Cardiac fibroblast (primary cell): ENCODE measurements at regions not wholly inside any gene's neighbourhood (a gene's known extent, or its start where the extent isn't known, plus 50 kb on each side); places are given as distances from the start of the nearest gene placed in this dataset.

Experiments used
- DNase-seq, 2 donors: peaks; one replicate each; pipeline versions ENCODE4 v3.0.0 to v3.0.0-alpha.2; 2010; ENCODE audit warnings: low read depth in 2 of 2
- H3K4me3 ChIP-seq, 2 donors: replicated peaks in 1 of 2; 1 replicate in 1 of 2; 2 replicates in 1 of 2; pipeline ENCODE4 v1.5.1; 2011; ENCODE audit warnings: low read depth in 2 of 2, low read length in 2 of 2, mild to moderate bottlenecking in 2 of 2, moderate library complexity in 1 of 2
- CTCF ChIP-seq: IDR thresholded peaks from one replicate; pipeline ENCODE4 v1.5.1; 2011; ENCODE audit warnings: low read depth, mild to moderate bottlenecking, low read length, inconsistent platforms

GRCh38 chr20:60700728-60701127 lies 551.3 kb upstream of the CDH4 start:
- no peak for TF ChIP-seq CTCF
- no peak overlapping the region for H3K4me3 ChIP-seq
- DNase-seq = no peak

- DNase-seq = no peak
- H3K4me3 ChIP-seq = no peak overlapping the region
- no peak for TF ChIP-seq CTCF
These were observed 547.9 kb upstream of the CDH4 start for GRCh38 chr20:60704147-60704546.

- TF ChIP-seq CTCF = no peak
- no peak overlapping the region for H3K4me3 ChIP-seq
- DNase-seq = no peak
These were observed 538.7 kb upstream of the CDH4 start for GRCh38 chr20:60713396-60713795.

- H3K4me3 ChIP-seq = no peak overlapping the region
These were observed 536.9 kb upstream of the CDH4 start for GRCh38 chr20:60715172-60715571.

GRCh38 chr20:60718743-60719480 lies 533.1 kb upstream of the CDH4 start:
- DNase-seq = no peak
- TF ChIP-seq CTCF = no peak

More at GRCh38 chr20:60715172-60715571, 536.9 kb upstream of the CDH4 start:
- no peak for TF ChIP-seq CTCF
- no peak for DNase-seq

GRCh38 chr20:60725311-60725906 lies 526.7 kb upstream of the CDH4 start:
- TF ChIP-seq CTCF = no peak
- H3K4me3 ChIP-seq = no peak overlapping the region
- no peak for DNase-seq

More at GRCh38 chr20:60718743-60719480, 533.1 kb upstream of the CDH4 start:
- H3K4me3 ChIP-seq = no peak overlapping the region

- no peak for TF ChIP-seq CTCF
- DNase-seq = no peak
- no peak overlapping the region for H3K4me3 ChIP-seq
These were observed 524.6 kb upstream of the CDH4 start for GRCh38 chr20:60727425-60727824.
